ENCODE measurements at regions not wholly inside any gene's neighbourhood (a gene's known extent, or its start where the extent isn't known, plus 50 kb on each side); places are given as distances from the start of the nearest gene placed in this dataset.
A peak's percentile ranks its signal among the peaks of the same experiment; 100 is the strongest.

DNA sequence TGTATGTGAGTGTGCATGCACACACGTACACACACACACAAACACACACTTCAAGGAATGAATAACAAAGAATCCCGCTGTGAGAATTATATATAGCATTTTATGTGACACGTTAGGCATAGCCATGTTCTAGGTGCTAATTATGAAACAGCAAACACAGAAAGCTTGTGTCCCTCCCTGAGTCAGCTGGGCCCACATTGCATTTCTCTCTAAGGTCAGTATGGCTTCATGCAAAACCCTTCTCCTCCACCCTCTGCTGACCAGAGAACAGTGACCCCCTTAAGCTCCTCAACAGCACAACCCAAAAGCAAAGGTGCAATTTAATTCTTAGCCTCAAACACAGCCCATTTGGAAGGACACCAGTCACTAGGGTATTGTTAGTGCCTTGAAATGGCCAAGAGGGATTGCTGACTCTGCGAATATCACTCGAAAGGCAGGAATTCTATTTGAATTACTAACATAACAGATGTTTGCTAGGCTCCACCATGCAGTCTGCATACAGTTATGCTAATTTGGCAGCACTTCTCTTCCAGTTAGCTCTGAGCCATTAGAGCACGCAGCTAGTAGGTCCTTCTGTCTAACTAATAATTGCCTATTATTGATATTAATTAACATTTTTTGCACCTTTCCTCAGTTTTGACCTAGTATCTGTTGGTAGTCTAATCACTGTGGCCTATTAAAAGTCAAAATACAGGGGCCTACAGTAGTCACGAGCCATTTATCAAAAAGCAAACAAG is 149.0 kb downstream of the LNPK start:
- FAIRE-seq (peak; percentile 39), DNase-seq (ENCODE audit: low read depth in 1 of 2, low spot score in 2 of 2) (no peak)
- Histone ChIP-seq H3K9me3 (ENCODE audit: insufficient read depth in 2 of 2, low read depth in 1 of 2, low read length in 1 of 2) (no peaks in the 10 kb centered on the region), H3K36me3 (ENCODE audit: control insufficient read depth in 2 of 4, insufficient read depth in 4 of 4, low read length in 3 of 4) (no peaks in the 10 kb centered on the region), H3K4me1 (replicated peaks in 1 of 4; ENCODE audit: control insufficient read depth in 3 of 4, insufficient read depth in 4 of 4, low read length in 3 of 4) (peaks cover 0 to 14% (median 8%) of the 10 kb centered on the region in 4 experiments; a peak in 4 of 7 replicates), H3K79me1 (ENCODE audit: low read depth, low read length) (no peaks in the 10 kb centered on the region), H4K8ac (ENCODE audit: extremely low read depth, insufficient read depth, low read length) (no peak overlapping the region), H2AFZ (ENCODE audit: low read length) (peak overlapping the region; percentile 9; the same call in 1 of the 2 replicates), H3K18ac (ENCODE audit: extremely low read depth, low read length) (no peak overlapping the region), H3K79me2 (ENCODE audit: control insufficient read depth in 1 of 2, insufficient read depth in 2 of 2, low read length in 2 of 2) (no peaks in the 10 kb centered on the region), H3K56ac (replicated peaks; ENCODE audit: insufficient read length, low read depth, low read length) (no peak overlapping the region), H3K4me3 (ENCODE audit: extremely low read depth in 1 of 4, insufficient read depth in 2 of 4, low read depth in 3 of 4, low read length in 4 of 4) (no peak overlapping the region), H2BK20ac (ENCODE audit: low read length) (no peak overlapping the region), H3K4ac (replicated peaks; ENCODE audit: insufficient read length, low read depth, low read length) (no peak overlapping the region), H2BK12ac (ENCODE audit: low read depth, low read length) (peak overlapping the region; percentile 52; the same call in 1 of the 2 replicates), H3K14ac (ENCODE audit: insufficient read length) (no peak overlapping the region), H4K20me1 (replicated peaks in 1 of 2; ENCODE audit: control insufficient read depth in 1 of 2, insufficient read depth in 2 of 2, low read length in 2 of 2) (no peaks in the 10 kb centered on the region), H3K27ac (ENCODE audit: low read depth, low read length) (no peak overlapping the region), H2BK15ac (ENCODE audit: low read length) (no peak overlapping the region), H2BK5ac (ENCODE audit: low read depth, low read length) (peak overlapping the region; percentile 36; the same call in 1 of the 2 replicates), H3K4me2 (ENCODE audit: insufficient read depth in 1 of 2, low read depth in 2 of 2, low read length in 2 of 2) (peak overlapping the region; percentile 2 to 23; a peak in 3 of 4 replicates), H3K27me3 (replicated peaks in 1 of 4; ENCODE audit: control insufficient read depth in 3 of 4, extremely low read depth in 1 of 4, insufficient read depth in 3 of 4, low read length in 3 of 4) (no peaks in the 10 kb centered on the region), H4K91ac (replicated peaks; ENCODE audit: insufficient read length, low read length) (no peak overlapping the region), H2BK120ac (replicated peaks; ENCODE audit: low read depth, low read length) (no peak overlapping the region), H3K23ac (ENCODE audit: insufficient read length) (no peak overlapping the region), H3K23me2 (ENCODE audit: low read depth, low read length) (no peaks in the 10 kb centered on the region), H3K9ac (replicated peaks in 1 of 4; ENCODE audit: extremely low read depth in 1 of 4, low read depth in 3 of 4, low read length in 3 of 4) (no peak overlapping the region), H4K5ac (ENCODE audit: insufficient read length, low read depth, low read length) (no peak overlapping the region), H2AK5ac (ENCODE audit: low read depth, low read length) (no peak overlapping the region; the same call in 1 of the 2 replicates)
- ChIA-PET POLR2A (ENCODE audit: partially characterized antibody) (no interaction called here), CTCF (ENCODE audit: partially characterized antibody) (interaction anchor here (1.2 to 2.2 kb wide), 4 partner anchors 16 to 163 kb away, joined by 3 to 6 read pairs (median 3); no protein-coding TSS in a partner anchor)
- TF ChIP-seq SP1 (IDR thresholded peaks at IDR 0.05; ENCODE audit: low read depth, low read length) (no peak), HDAC2 (IDR thresholded peaks at IDR 0.05; ENCODE audit: borderline replicate concordance in 1 of 2, low read depth in 2 of 2, low read length in 2 of 2) (no peak), BACH1 (IDR thresholded peaks at IDR 0.05; ENCODE audit: low read length) (peak; percentile 23; the same call in 1 of the 2 replicates), TCF12 (IDR thresholded peaks at IDR 0.05; ENCODE audit: low read depth, low read length) (no peak), TAF7 (optimal IDR thresholded peaks at IDR 0.05; ENCODE audit: borderline replicate concordance, low read depth, low read length) (no peak), RFX5 (IDR thresholded peaks at IDR 0.05; ENCODE audit: borderline replicate concordance, low read depth, low read length) (no peak), MAFK (IDR thresholded peaks at IDR 0.05; ENCODE audit: low read depth, low read length) (peak; percentile 95)
- WGBS, 2 experiments (ENCODE audit: extremely low coverage in 1 of 2, insufficient coverage in 1 of 2, insufficient read length in 1 of 2, insufficient replicate concordance in 2 of 2, low coverage in 1 of 2, low lambda C conversion rate in 2 of 2, missing lambda C conversion rate in 1 of 2) = 61% methylated on average over 7 of the region's 7 CpGs; no CpG with 5 or more reads in 1 of the 2 experiments

Data from H1 (cell line).